Upper lobe of right lung (tissue), 1 donor: ENCODE measurements at regions not wholly inside any gene's neighbourhood (a gene's known extent, or its start where the extent isn't known, plus 50 kb on each side); places are given as distances from the start of the nearest gene placed in this dataset.
A peak's percentile ranks its signal among the peaks of the same experiment; 100 is the strongest.

ENCODE experiments used
- ATAC-seq: fragments of 200-7000 bp; cut with Tn5 transposase; one replicate; pipeline ENCODE4 v1.9.1; 2020; ENCODE audit warnings: mild to moderate bottlenecking, moderate library complexity
- DNase-seq: peaks from one replicate; pipeline ENCODE4 v3.0.0-alpha.2; 2020
- H3K27ac ChIP-seq: fragments of 200-600 bp; one replicate; pipeline ENCODE4 v1.8.0; 2022
- H3K27me3 ChIP-seq: fragments of 200-600 bp; one replicate; pipeline ENCODE4 v1.8.0; 2022; ENCODE audit warnings: mild to moderate bottlenecking
- H3K36me3 ChIP-seq: fragments of 200-600 bp; one replicate; pipeline ENCODE4 v1.8.0; 2022
- H3K4me1 ChIP-seq: fragments of 200-600 bp; one replicate; pipeline ENCODE4 v1.8.0; 2022
- H3K4me3 ChIP-seq: fragments of 200-600 bp; one replicate; pipeline ENCODE4 v1.8.0; 2022; ENCODE audit warnings: mild to moderate bottlenecking
- H3K9me3 ChIP-seq: fragments of 200-600 bp; one replicate; pipeline ENCODE4 v1.8.0; 2022
- intact Hi-C: fragments of 100-400 bp; cut with DNase I; formaldehyde crosslinking; loops from one replicate; pipeline ENCODE4 v1.11.0; 2022
- TF ChIP-seq, protein P1 (sequence below): fragments of 200-600 bp; IDR thresholded peaks from one replicate; pipeline ENCODE4 v1.8.0; 2022; ENCODE audit warnings: antibody characterized with exemption
- donor health status: DM: no; HTN: yes; CAD: no; lungs with severe emphysema.

DNA sequence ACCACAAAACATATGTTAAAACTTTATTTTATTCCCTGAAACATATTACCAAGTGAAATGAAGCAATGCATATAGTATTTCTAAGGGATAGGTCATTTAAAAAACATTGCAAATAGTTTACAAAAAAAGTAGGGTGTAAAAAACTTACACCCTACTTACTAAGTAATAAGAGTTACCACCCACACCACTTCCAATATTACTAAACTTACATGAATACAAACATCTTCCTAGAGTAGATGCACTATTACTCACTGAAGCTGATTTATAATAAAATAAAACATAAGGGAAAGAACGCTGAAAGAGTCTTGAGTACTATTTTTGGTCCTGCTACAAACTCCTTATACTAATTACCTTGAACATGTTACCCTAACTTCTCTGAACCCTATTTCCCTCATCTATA is 289.4 kb downstream of the HINT1 start:
- no peaks in the 10 kb centered on the region for H3K4me1 ChIP-seq
- H3K4me3 ChIP-seq: no peak overlapping the region
- intact Hi-C loops: no loop called here
- no peak for DNase-seq
- no peaks in the 10 kb centered on the region for H3K9me3 ChIP-seq
- no peaks in the 10 kb centered on the region for H3K36me3 ChIP-seq
- no peaks in the 10 kb centered on the region for H3K27me3 ChIP-seq
- no peak for ATAC-seq
- no peak overlapping the region for H3K27ac ChIP-seq
- TF ChIP-seq, protein P1, sequence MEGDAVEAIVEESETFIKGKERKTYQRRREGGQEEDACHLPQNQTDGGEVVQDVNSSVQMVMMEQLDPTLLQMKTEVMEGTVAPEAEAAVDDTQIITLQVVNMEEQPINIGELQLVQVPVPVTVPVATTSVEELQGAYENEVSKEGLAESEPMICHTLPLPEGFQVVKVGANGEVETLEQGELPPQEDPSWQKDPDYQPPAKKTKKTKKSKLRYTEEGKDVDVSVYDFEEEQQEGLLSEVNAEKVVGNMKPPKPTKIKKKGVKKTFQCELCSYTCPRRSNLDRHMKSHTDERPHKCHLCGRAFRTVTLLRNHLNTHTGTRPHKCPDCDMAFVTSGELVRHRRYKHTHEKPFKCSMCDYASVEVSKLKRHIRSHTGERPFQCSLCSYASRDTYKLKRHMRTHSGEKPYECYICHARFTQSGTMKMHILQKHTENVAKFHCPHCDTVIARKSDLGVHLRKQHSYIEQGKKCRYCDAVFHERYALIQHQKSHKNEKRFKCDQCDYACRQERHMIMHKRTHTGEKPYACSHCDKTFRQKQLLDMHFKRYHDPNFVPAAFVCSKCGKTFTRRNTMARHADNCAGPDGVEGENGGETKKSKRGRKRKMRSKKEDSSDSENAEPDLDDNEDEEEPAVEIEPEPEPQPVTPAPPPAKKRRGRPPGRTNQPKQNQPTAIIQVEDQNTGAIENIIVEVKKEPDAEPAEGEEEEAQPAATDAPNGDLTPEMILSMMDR: no peak

DNA sequence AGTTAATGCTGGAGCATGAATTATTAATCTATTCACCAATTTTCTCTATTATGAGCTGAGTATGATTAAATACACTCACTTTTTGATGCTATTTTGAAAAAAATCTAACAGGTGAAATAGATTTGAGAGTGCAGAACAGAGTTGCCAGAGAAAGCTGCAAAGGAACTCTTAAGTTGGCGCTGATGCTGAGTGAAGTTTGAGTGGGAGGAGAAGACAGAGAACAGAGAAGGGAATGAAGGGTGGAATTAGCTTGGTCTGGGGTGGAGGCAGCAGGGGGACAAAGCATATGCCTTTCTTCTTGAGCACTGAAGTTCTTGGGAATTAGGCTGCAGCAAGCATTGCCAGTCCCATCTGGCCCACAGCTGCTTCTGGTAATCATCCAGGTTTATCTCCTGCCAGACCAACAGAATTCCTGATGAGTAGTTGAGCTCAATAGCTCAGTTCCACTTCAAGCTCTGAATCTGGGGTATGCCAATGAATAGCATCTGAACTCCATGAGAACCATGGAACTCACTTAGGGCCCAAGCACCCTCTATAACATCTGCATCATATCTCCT is 290.1 kb downstream of the HINT1 start:
- H3K27ac ChIP-seq: no peak overlapping the region
- no peaks in the 10 kb centered on the region for H3K4me1 ChIP-seq
- intact Hi-C loops: no loop called here
- no peaks in the 10 kb centered on the region for H3K27me3 ChIP-seq
- ATAC-seq (no peak), DNase-seq (no peak)
- no peaks in the 10 kb centered on the region for H3K36me3 ChIP-seq
- no peaks in the 10 kb centered on the region for H3K9me3 ChIP-seq
- TF ChIP-seq, protein P1: no peak
- H3K4me3 ChIP-seq: no peak overlapping the region

DNA sequence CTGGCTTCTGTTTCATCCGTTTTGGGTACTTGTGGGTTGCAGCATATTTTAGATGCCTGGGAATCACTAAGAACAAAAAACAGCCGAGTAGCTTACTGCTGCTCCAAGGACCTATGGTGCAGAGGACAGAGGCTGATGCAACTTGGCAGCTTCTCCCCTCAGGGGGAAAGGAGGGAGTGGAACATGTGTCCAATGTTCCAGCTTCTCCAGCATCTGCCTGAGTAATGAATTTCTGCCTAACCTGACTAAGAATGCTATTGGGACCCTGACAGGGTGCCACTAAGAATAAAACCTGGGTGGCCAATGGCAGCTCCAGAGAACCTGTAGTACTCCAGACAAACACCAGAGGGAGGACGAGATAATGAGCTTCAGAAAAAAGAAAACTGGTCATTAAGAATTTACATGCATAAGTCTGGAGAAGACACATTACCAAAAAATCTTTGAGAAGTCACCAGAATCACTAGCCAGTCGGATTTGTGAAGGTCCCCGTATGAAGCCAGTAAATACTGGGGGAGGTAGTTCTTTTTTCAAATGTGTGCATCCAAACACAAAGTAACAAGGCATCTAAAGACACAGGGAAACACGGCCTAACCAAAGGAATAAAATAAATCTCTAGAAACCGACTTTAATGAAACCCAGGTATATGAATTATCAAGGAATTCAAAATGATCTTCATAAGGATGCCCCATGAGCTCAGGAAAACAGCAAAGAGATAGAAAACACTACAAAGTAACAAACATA is 293.5 kb downstream of the HINT1 start:
- ATAC-seq (peak; percentile 71), DNase-seq (no peak)
- Histone ChIP-seq H3K27ac (no peak overlapping the region), H3K4me1 (no peaks in the 10 kb centered on the region), H3K27me3 (no peaks in the 10 kb centered on the region), H3K9me3 (no peaks in the 10 kb centered on the region), H3K36me3 (no peaks in the 10 kb centered on the region), H3K4me3 (no peak overlapping the region)
- intact Hi-C loops: no loop called here
- TF ChIP-seq, protein P1: peak; percentile 66

DNA sequence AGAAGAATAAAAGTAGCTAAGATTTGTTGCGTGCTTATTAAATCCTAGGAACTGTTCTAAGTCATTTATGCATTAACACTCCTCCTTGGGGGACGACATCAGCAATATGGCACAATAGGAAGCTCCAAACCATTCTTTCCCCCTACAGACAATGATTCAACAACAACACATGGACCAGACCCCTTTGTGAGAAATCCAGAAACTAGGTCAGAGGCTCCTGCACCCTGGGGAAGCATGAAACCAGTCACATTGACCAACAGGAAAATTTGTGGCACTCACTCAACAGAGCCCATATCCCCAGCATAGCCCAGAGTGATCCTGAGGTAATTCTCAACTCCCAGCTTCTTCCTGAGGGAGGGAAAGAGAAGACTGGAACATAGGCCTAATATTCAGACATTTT is 294.4 kb downstream of the HINT1 start:
- Histone ChIP-seq H3K4me3 (no peak overlapping the region), H3K4me1 (no peaks in the 10 kb centered on the region), H3K27ac (no peak overlapping the region), H3K27me3 (no peaks in the 10 kb centered on the region), H3K9me3 (no peaks in the 10 kb centered on the region), H3K36me3 (no peaks in the 10 kb centered on the region)
- TF ChIP-seq, protein P1: no peak
- DNase-seq (no peak), ATAC-seq (no peak)
- intact Hi-C loops: no loop called here

DNA sequence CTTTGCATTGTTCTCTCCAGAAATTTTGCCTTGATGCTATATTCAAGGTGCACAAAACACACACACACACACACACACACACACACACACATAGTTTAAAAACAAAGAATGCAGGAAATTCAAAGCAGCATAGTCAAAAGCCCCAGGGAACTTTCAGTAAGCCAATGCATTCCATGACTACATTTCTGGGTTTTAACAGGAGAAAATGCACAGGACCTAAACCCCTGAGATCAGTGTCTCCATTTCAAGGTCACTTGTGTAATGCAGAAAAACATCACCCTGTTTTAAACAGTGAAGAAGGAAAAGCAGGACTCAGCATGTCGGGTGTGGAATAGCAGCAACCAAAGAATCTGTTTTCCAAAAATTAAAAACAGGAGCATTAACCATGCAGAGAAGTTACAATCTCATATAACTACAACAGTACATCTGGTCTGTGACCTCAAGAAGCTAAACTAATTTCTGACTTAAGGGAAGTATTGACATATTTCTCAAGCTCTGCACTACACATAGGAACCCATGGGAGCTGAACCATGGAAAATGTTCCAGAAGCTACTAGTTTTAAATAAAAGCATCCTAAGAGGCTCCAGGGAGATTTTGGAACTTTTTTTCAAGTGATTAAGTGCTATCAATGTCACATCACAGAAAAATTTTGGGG is 296.7 kb downstream of the HINT1 start:
- H3K27ac ChIP-seq: no peak overlapping the region
- TF ChIP-seq, protein P1: no peak
- DNase-seq (no peak), ATAC-seq (no peak)
- intact Hi-C loops: no loop called here
- H3K4me1 ChIP-seq: no peaks in the 10 kb centered on the region
- no peaks in the 10 kb centered on the region for H3K9me3 ChIP-seq
- no peak overlapping the region for H3K4me3 ChIP-seq
- H3K36me3 ChIP-seq: no peaks in the 10 kb centered on the region
- H3K27me3 ChIP-seq: no peaks in the 10 kb centered on the region
